DMS53 (cell line): ENCODE measurements at regions not wholly inside any gene's neighbourhood (a gene's known extent, or its start where the extent isn't known, plus 50 kb on each side); places are given as distances from the start of the nearest gene placed in this dataset.
A peak's percentile ranks its signal among the peaks of the same experiment; 100 is the strongest.

ENCODE experiments used
- DNase-seq: peaks from one replicate; lab custom pipeline; 2025; lab: John Stamatoyannopoulos, UW

- DNase-seq: peak; percentile 82
These were observed 186.7 kb upstream of the VGLL2 start for GRCh38 chr6:117078624-117079023.

- no peak for DNase-seq
These were observed 185.4 kb upstream of the VGLL2 start for GRCh38 chr6:117079951-117080350.

- no peak for DNase-seq
These were observed 175.8 kb upstream of the VGLL2 start for GRCh38 chr6:117089604-117090003.

- no peak for DNase-seq
These were observed 155.2 kb upstream of the VGLL2 start for GRCh38 chr6:117110146-117110545.

DNA sequence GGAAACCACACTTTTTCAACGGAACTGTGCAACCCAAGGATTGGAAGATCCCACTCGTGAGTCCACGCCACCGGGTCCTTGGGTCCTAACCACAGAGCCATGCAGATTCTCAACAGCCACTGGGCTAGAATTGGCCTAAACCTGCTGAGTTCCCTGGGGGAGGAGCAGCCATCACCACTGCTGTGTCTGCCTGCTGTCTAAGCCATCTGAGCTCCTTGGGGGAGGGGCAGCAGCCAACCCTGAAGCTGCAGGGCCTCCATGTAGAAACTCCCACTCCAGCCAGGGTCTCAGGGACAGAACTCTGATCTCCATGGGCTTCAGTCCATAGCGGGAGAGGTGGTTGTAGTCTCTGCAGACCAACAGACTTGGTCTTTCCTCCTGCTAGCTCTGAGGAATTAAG lies 154.6 kb upstream of the VGLL2 start:
- no peak for DNase-seq

DNA sequence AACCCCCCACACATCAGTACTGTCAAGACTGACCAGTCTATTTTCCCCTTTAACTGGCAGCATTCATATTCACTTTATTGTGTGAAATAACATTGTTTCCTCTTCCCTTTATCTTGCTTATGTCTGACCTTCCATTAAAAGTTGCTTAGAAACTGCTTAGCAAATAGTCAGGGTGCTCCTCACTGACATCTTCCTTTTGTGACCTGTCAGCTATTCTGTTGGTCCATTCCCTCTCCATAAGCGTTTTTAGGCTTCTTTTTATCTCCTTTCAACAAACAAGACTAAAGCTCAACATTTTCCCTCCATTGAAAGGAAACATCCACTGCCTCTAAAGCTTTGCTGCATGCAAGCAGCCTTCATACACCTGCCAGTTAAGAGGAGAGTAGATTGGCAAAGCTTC lies 147.7 kb upstream of the VGLL2 start:
- no peak for DNase-seq

GRCh38 chr6:117118490-117118889 lies 146.9 kb upstream of the VGLL2 start:
- no peak for DNase-seq

GRCh38 chr6:117126213-117126612 lies 139.1 kb upstream of the VGLL2 start:
- DNase-seq: no peak

DNA sequence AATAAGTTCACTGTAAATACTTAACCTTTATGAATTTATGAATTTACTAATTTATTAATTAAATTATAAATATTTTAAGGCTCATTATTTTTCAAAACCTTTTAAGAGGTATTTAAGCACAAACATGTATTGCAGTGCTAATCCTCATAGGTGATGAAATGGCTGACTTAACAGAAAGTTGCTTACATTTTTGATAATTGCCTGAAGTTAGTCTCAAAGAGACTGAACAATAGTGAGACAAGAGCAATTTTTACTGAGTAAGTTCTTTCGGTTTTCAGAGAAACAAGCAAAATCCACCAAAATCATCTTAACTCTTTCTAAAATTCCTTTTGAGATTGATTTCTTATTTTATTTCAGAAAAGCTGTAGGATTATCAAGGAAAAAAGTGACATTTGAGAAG lies 137.3 kb upstream of the VGLL2 start:
- DNase-seq: no peak

- no peak for DNase-seq
These were observed 135.2 kb upstream of the VGLL2 start for GRCh38 chr6:117130125-117130524.

DNA sequence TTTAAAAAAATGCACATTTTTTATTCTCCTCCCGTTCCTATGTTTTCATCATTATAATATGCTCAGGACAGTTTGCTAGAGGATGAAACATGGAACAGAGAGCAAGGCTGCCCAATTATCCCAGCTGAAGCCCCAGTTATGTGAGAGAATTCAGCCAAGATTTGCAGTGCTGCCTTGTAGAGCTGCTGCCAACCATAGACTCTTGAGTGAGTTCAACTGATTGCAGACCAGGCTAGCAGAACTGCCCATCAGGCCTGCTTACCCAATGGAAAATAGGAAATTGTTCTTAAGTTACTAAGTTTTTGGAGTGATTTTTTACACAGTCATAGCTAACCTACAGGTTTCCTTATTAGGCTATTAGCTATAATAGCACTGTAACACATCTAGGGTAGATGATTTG lies 128.7 kb upstream of the VGLL2 start:
- no peak for DNase-seq

GRCh38 chr6:117137711-117138110 lies 127.6 kb upstream of the VGLL2 start:
- DNase-seq: no peak

DNA sequence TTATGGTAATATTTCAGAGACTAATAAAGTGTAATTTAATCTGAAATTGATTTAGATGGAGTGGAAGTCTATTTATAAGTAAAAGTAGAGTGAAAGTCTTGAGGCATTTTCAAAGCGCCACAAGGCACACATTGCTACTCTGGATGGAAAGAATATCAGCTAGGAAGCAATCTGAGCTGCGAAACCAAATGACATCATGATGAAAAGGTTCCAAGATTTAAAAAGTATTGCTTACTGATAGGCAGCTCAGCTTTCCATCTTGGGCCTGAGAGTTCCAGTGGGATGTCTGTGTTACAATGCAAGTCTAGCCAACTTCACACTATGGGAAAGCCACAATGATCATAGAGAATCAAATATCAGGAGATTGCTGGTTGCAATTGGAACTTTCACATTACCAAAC lies 126.9 kb upstream of the VGLL2 start:
- no peak for DNase-seq

DNA sequence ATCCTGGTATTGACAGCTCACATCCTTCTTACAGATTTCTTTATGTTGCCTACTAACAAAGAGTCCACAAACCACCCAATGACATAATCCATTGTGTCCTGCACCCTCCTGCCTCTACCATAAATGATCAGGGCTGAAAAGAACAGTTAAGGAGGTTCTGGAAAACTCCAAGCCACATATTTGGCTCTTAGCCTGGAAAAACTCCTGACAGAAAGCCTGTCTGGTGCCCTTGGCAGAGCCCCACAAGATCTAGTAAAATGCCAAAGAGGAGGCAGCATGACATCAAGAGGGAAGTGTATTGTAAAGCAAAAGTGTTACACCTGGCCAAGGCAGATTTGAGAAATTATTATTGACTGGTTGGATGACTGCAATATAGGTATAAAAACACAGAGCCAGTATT lies 126.4 kb upstream of the VGLL2 start:
- no peak for DNase-seq

GRCh38 chr6:117142142-117142541 lies 123.2 kb upstream of the VGLL2 start:
- no peak for DNase-seq

GRCh38 chr6:117142995-117143394 lies 122.4 kb upstream of the VGLL2 start:
- DNase-seq: no peak

DNA sequence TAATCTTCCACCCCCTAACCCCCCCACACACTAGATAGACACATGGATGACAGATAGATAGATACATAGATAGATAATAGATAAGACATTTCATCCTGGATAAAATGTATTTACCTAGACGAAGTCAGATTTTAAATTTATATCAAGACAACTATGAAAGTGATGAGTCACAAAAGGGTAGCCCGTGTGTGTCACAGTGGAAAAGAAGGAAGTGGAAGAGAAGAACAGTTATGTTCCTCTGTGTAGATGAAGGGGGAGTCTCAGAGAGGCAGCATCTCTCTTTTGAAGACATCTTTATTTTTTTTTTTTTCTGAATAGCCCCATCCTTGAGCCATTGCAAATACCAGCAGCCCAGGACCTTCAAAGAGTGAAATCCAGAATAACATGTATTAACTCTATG lies 121.7 kb upstream of the VGLL2 start:
- DNase-seq: no peak

DNA sequence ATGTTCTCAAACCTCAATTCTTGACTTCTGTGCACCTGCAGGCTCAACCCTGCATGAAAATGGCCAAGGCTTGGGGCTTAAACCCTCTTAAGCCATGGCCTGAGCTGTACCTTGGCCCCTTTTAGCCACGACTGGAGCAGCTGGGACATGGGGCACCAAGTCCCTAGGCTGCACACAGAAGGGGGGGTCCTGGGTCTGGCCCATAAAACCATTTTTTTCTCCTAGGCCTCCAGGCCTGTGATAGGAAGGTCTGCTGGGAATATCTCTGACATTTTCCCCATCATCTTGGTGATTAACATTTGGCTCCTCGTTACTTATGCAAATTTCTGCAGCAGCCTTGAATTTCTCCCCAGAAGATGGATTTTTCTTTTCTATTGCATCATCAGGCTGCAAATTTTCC lies 119.4 kb upstream of the VGLL2 start:
- DNase-seq: no peak

- no peak for DNase-seq
These were observed 116.0 kb upstream of the VGLL2 start for GRCh38 chr6:117149324-117149723.

DNA sequence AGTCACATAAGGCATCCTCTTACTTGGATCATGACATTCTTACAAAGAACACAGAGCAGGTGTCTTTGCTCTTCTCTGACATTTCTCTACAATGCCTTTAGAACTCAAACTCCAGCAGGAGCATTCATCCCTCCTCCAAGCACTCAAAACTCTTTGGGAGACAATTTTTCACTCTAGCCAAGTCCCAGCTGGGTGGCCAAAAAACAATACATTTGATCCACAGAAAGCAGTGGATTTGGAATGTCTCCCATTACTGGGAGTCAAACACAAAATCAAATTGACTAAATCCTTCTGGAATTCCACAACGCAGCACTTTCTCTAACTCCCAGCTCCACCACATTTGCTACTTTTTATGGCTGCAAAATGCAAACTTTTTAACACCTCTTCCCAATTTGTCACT lies 108.6 kb upstream of the VGLL2 start:
- DNase-seq: no peak

- DNase-seq: no peak
These were observed 107.9 kb upstream of the VGLL2 start for GRCh38 chr6:117157448-117157847.

- DNase-seq: no peak
These were observed 99.4 kb upstream of the VGLL2 start for GRCh38 chr6:117165911-117166499.

- peak; percentile 70 for DNase-seq
These were observed 97.7 kb upstream of the VGLL2 start for GRCh38 chr6:117167520-117168271.
